ENCODE measurements at regions not wholly inside any gene's neighbourhood (a gene's known extent, or its start where the extent isn't known, plus 50 kb on each side); places are given as distances from the start of the nearest gene placed in this dataset.

DNA sequence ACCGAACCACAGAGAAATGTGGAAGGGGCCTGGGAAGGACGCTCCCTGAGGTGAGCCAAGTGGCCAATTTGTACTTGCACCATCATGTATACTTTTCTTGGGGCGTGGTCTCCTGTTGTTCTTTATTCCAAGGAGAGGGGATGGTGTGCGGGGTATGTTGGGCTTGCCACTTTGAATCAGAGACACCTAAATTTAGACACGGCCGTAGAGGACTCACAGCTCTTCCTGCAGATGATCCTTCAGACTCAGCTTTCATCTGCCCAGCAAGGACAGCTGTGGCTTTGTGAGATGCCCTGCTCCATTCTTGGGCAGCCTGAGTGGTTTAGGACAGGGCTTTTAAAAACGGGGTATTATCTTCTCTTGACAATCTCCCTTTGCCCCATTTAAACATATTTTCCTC is 473.2 kb downstream of the REEP3 start:
- H3K27me3 ChIP-seq: no peaks in the 10 kb centered on the region
- H3K36me3 ChIP-seq: no peaks in the 10 kb centered on the region
- no peak overlapping the region for H3K4me3 ChIP-seq
- DNase-seq (ENCODE audit: low spot score in 2 of 2): no peak
- TF ChIP-seq EP300 (IDR thresholded peaks at IDR 0.05) (no peak), POLR2A (IDR thresholded peaks at IDR 0.05) (no peak), POLR2AphosphoS5 (IDR thresholded peaks at IDR 0.05) (no peak)
- TF ChIP-seq, protein P1, sequence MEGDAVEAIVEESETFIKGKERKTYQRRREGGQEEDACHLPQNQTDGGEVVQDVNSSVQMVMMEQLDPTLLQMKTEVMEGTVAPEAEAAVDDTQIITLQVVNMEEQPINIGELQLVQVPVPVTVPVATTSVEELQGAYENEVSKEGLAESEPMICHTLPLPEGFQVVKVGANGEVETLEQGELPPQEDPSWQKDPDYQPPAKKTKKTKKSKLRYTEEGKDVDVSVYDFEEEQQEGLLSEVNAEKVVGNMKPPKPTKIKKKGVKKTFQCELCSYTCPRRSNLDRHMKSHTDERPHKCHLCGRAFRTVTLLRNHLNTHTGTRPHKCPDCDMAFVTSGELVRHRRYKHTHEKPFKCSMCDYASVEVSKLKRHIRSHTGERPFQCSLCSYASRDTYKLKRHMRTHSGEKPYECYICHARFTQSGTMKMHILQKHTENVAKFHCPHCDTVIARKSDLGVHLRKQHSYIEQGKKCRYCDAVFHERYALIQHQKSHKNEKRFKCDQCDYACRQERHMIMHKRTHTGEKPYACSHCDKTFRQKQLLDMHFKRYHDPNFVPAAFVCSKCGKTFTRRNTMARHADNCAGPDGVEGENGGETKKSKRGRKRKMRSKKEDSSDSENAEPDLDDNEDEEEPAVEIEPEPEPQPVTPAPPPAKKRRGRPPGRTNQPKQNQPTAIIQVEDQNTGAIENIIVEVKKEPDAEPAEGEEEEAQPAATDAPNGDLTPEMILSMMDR (IDR thresholded peaks at IDR 0.05): no peak
- H3K27ac ChIP-seq: no peak overlapping the region
- no peaks in the 10 kb centered on the region for H3K9me3 ChIP-seq
- 67% methylated on average over 7 of the region's 7 CpGs for WGBS
- no peaks in the 10 kb centered on the region for H3K4me1 ChIP-seq

DNA sequence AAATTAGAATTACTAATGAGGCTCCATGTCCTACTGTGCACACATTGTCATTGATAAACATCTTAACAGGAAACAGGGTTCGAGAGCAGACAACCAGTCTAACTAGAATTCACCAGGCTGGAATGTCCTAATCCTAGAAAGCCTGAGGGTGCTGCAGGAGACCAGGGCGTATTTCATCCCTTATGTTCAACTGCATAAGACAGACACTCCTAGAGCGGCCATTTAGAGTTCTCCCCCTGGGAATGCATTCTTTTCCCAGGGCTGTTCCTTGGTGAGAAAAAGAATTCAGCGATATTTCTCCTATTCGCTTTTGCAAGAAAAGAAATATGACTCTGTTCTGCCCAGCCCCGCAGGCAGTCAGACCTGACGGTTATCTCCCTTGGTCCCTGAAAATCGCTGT is 486.0 kb downstream of the REEP3 start:
- H3K4me3 ChIP-seq: no peak overlapping the region
- H3K27ac ChIP-seq: no peak overlapping the region
- H3K9me3 ChIP-seq: no peaks in the 10 kb centered on the region
- H3K36me3 ChIP-seq: no peaks in the 10 kb centered on the region
- 83% methylated on average over 8 of the region's 8 CpGs for WGBS
- DNase-seq (ENCODE audit: low spot score in 2 of 2): no peak
- TF ChIP-seq, protein P1 (IDR thresholded peaks at IDR 0.05): no peak
- no peak for TF ChIP-seq POLR2A (IDR thresholded peaks at IDR 0.05)
- TF ChIP-seq EP300 (IDR thresholded peaks at IDR 0.05): no peak
- TF ChIP-seq POLR2AphosphoS5 (IDR thresholded peaks at IDR 0.05): no peak
- no peaks in the 10 kb centered on the region for H3K4me1 ChIP-seq
- H3K27me3 ChIP-seq: no peaks in the 10 kb centered on the region

DNA sequence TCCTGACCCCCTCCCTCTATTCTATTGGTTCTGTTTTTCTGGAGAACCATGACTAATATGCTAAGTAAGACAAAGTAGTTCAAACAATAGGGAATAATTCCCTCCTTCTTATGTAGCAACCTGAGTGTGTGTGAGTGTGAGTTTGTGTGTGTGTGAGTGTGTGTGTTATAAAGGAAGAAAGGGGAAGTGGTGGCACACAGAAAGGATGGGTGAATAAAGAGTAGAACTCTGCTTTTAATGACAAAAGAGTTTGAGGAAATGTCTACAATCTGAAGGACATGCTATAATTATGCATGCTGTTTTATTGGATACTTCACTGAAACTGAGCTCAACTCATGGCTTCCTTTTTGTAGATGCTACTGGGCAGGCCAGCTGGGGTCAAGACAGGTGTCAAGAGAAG is 489.5 kb downstream of the REEP3 start:
- Histone ChIP-seq H3K9me3 (no peaks in the 10 kb centered on the region), H3K4me3 (no peak overlapping the region), H3K36me3 (no peaks in the 10 kb centered on the region), H3K4me1 (no peaks in the 10 kb centered on the region), H3K27me3 (no peaks in the 10 kb centered on the region), H3K27ac (no peak overlapping the region)
- TF ChIP-seq POLR2AphosphoS5 (IDR thresholded peaks at IDR 0.05) (no peak), POLR2A (IDR thresholded peaks at IDR 0.05) (no peak), EP300 (IDR thresholded peaks at IDR 0.05) (no peak)
- TF ChIP-seq, protein P1 (IDR thresholded peaks at IDR 0.05): no peak
- DNase-seq (ENCODE audit: low spot score in 2 of 2): no peak

DNA sequence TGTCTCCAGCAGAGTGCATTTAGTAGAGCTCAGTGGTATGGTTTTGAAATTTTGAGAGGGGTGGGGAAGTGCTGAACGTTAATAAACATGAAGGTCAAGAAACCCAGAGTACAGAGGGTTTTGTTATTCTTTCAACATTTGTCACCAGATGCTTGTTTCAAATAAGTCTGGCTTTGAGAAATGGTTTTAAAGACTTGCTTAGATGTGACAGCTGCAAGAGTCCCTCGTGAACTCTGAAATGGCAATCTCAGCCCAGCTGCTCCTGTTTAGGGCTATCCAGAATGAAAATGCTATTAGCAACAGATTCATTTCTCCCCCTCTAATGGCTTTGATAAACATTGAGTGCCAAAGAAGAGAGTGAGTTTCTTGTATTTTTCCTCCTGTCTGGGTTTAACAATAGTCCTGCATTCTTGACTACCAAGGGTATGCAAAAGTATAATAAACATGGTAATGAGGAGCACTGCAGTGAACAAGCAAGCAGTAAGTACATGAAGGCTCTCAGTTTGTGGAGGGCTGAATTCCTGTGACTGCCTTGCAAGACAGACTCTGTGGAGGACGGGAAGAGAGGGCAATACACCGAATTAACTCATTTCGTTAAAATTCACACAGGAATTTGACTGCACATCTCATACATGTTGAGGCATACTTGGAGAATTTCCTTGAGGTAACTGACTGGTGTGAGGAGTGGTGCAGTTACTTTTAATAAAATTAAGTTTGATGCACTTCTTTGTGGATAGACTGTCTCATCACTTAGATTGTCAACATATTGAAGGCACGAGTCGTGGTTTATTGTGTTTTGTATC is 490.9 kb downstream of the REEP3 start:
- WGBS: 44% methylated on average over 7 of the region's 7 CpGs
- TF ChIP-seq EP300 (IDR thresholded peaks at IDR 0.05) (no peak), POLR2AphosphoS5 (IDR thresholded peaks at IDR 0.05) (no peak), POLR2A (IDR thresholded peaks at IDR 0.05) (no peak)
- TF ChIP-seq, protein P1 (IDR thresholded peaks at IDR 0.05): no peak
- no peaks in the 10 kb centered on the region for H3K4me1 ChIP-seq
- H3K4me3 ChIP-seq: no peak overlapping the region
- no peak overlapping the region for H3K27ac ChIP-seq
- no peaks in the 10 kb centered on the region for H3K36me3 ChIP-seq
- H3K9me3 ChIP-seq: no peaks in the 10 kb centered on the region
- no peaks in the 10 kb centered on the region for H3K27me3 ChIP-seq
- no peak for DNase-seq (ENCODE audit: low spot score in 2 of 2)

DNA sequence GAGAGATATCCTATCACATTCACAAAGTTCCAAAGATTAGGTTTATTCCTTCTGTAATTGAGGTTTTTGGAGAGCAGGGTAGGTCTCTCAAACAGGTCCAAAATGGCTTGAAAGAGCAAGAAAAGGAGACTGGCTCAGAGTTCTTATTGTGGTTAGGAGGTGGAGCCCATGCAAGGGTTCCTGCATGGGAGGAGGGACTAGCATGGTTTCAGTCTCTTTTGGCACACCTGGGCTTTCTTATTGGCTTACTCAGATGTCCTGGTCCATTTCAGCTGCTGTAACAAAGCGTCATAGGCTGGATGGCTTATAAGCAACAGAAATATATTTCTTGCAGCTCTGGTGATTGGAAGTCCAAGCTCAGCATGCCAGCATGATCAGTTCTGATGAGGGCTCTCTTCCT is 493.1 kb downstream of the REEP3 start:
- H3K27ac ChIP-seq: no peak overlapping the region
- no peaks in the 10 kb centered on the region for H3K9me3 ChIP-seq
- 77% methylated on average over 1 of the region's 1 CpG for WGBS
- TF ChIP-seq EP300 (IDR thresholded peaks at IDR 0.05) (no peak), POLR2AphosphoS5 (IDR thresholded peaks at IDR 0.05) (no peak), POLR2A (IDR thresholded peaks at IDR 0.05) (no peak)
- TF ChIP-seq, protein P1 (IDR thresholded peaks at IDR 0.05): no peak
- DNase-seq (ENCODE audit: low spot score in 2 of 2): no peak
- no peaks in the 10 kb centered on the region for H3K27me3 ChIP-seq
- H3K4me3 ChIP-seq: no peak overlapping the region
- H3K4me1 ChIP-seq: no peaks in the 10 kb centered on the region
- H3K36me3 ChIP-seq: no peaks in the 10 kb centered on the region
